ENCODE measurements at regions not wholly inside any gene's neighbourhood (a gene's known extent, or its start where the extent isn't known, plus 50 kb on each side); places are given as distances from the start of the nearest gene placed in this dataset.
A peak's percentile ranks its signal among the peaks of the same experiment; 100 is the strongest.

DNA sequence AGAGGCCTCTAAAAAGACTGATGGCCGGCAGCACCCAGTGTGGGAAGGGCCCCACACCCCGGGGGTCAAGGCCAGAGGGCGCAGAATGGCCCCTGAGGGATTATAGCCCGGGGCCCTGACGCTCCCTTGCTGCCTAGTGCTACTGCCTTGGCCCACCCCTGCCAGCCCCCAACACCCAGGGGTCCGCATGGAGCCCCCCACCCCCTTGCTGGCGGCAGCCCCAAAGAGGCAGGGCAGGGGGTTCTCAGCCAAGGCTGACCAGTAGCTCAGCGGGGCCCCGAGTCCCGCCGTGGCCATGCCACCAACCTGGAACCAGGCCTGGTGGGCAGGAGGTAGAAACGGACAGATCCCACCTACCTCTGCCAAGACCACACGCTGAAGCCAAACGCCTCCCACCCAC lies 73.1 kb upstream of the FBRSL1 start:
- DNase-seq (ENCODE audit: low read depth), result no peak
- TF ChIP-seq, protein P1, sequence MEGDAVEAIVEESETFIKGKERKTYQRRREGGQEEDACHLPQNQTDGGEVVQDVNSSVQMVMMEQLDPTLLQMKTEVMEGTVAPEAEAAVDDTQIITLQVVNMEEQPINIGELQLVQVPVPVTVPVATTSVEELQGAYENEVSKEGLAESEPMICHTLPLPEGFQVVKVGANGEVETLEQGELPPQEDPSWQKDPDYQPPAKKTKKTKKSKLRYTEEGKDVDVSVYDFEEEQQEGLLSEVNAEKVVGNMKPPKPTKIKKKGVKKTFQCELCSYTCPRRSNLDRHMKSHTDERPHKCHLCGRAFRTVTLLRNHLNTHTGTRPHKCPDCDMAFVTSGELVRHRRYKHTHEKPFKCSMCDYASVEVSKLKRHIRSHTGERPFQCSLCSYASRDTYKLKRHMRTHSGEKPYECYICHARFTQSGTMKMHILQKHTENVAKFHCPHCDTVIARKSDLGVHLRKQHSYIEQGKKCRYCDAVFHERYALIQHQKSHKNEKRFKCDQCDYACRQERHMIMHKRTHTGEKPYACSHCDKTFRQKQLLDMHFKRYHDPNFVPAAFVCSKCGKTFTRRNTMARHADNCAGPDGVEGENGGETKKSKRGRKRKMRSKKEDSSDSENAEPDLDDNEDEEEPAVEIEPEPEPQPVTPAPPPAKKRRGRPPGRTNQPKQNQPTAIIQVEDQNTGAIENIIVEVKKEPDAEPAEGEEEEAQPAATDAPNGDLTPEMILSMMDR (conservative IDR thresholded peaks at IDR 0.05; ENCODE audit: low read depth, low read length), result no peak
- H3K4me3 ChIP-seq (ENCODE audit: low read depth, low read length), result no peak overlapping the region

DNA sequence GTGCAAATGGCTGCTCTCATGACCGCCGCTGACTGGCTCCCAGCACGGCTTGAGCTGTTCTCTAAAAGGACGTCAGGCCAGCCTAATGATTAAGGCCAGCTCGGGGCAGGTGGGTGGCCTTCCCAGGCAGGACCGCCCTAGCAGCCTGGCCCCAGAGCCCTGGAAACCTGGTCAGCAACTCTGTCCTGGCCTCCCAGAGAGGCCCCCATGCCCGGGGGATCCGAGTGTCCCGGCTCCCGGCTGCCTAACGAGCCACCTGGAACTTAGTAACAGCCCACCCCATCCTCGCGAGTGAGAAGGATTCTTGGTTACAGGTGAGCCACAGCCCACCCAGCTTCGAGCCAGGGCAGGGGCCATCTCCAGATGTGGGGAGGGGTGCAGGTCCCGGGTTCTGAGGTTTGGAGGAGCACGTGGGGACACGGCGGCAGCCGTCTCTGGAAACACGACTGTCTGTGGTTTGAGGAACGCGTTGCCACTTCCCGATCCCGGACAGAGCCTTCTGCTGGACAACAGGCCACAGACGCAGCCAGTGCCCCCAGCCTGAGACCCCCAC lies 73.8 kb upstream of the FBRSL1 start:
- no peak for DNase-seq (ENCODE audit: low read depth)
- TF ChIP-seq, protein P1 (conservative IDR thresholded peaks at IDR 0.05; ENCODE audit: low read depth, low read length), result no peak
- no peak overlapping the region for H3K4me3 ChIP-seq (ENCODE audit: low read depth, low read length)

DNA sequence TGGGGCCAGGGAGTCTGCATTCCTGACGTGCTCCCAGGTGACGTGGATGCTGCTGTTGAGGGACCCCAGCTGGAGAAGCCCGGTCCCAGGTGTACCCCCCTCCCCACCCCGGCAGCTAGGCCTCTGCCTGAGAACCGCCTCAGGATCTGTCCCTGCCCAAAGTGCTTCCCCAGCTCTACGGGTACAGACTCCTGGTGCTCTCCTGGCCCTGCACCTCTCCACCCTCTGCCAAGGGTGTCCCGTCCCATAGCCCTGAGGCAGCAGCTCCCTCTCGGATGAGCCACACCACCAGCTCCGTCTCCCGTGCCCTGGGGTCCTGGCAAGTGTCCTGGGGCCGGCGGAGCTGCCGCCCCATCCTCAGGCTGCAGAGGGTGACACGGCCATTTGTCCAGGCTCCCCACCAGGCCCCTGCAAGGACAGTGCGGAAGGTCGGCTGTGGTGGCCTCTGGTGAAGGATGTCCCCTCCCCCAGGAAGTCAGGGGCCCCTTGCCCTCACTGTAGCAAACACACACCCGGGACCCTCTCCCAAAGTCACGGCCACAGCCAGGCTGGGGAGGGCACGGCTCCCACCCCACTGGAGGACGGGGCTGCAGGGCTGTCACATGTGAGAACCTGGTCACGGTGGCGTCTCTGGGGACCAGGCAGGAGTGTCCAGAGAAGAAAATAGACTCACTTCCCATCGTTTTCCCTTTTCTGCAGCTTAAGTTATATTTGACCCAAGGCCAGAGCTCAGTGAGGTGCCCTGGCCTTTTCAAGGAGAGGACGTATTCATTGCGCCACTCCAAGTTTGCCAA lies 74.4 kb upstream of the FBRSL1 start:
- no peak overlapping the region for H3K4me3 ChIP-seq (ENCODE audit: low read depth, low read length)
- TF ChIP-seq, protein P1 (conservative IDR thresholded peaks at IDR 0.05; ENCODE audit: low read depth, low read length), result no peak
- no peak for DNase-seq (ENCODE audit: low read depth)

DNA sequence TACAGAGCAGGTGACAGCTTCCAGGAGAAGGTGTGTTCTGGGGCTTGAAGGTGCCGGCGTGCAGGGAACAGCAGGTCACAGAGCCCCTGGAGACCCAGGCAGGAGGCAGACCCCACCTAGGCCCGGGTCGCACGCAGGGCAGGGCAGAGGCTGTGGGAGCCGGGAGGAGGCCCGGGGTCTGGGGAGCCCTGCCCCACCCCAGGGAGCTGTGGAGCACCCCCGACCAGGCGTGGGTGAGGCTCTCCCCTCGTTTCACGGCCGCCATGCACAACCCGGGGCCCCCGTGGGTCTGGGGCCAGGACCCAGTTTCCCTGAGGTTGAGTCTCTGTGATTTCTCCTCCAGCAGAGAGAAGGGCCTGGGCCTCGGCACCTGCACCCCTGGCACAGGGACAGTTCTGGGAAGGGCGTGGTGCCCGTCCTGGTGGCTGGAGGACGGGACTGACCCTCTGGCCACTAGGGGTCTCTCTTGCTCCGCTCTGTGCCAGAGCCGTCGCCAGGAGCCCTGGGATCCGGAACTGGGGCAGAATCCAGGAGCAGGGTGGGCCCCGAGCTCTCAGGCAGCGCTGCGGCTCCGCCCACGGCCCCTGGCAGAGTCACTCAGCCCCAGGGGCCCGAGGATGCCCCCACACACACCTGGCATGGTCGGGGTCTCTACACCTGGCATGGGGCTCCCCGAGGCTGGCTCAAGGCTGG lies 75.2 kb upstream of the FBRSL1 start:
- peak; percentile 78 for DNase-seq (ENCODE audit: low read depth)
- no peak overlapping the region for H3K4me3 ChIP-seq (ENCODE audit: low read depth, low read length)
- TF ChIP-seq, protein P1 (conservative IDR thresholded peaks at IDR 0.05; ENCODE audit: low read depth, low read length), result peak; percentile 92

DNA sequence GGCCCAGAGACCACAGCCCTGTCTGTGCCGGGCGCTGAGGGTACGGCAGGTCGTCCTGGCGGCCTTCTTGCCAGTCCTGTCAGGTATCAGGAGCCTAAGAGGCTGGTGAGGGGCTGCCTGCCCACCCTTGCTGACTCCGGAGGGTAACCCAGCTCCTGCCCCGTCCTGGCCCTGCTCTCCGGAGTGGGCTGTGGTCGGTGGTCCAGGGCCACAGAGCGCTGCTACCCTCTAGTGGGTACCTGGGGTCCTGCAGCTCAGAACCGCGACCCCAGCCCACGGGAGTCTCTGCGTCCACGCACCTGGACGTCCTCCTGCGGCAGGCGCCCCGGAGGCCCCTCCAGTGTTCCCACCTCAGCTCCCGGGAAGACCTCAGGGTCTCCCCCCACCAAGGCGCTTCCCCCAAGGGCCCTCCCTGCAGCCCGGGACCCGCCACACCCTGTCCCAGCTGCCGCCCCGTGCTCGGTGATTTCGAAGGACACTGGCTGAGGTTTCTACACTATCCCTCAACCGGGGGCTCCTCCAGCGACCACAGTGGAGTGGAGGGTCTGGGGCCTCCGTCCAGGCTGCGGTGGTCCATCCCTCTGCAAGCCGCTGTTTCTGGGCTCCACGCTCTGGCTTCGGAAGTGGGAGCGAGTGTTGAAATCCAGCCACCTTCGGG lies 75.9 kb upstream of the FBRSL1 start:
- DNase-seq (ENCODE audit: low read depth), result no peak
- TF ChIP-seq, protein P1 (conservative IDR thresholded peaks at IDR 0.05; ENCODE audit: low read depth, low read length), result peak; percentile 69
- no peak overlapping the region for H3K4me3 ChIP-seq (ENCODE audit: low read depth, low read length)

DNA sequence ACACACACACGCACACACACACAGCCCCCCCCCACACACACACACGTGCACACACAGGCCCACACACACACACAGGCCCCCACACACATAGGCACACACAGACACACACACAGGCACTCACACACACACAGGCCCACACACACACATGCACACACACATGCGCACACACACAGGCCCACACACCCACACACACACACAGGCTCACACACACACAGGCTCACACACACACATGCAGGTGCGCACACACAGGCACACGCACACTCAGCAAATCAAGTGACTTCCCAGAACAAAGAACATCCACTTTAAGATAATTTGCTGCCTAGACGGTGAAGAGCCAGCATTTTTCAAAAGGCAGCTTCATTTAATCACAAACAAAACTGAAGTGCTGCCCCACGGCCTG lies 78.5 kb upstream of the FBRSL1 start:
- DNase-seq (ENCODE audit: low read depth), result no peak
- TF ChIP-seq, protein P1 (conservative IDR thresholded peaks at IDR 0.05; ENCODE audit: low read depth, low read length), result no peak
- H3K4me3 ChIP-seq (ENCODE audit: low read depth, low read length), result no peak overlapping the region
